ENCODE measurements at regions not wholly inside any gene's neighbourhood (a gene's known extent, or its start where the extent isn't known, plus 50 kb on each side); places are given as distances from the start of the nearest gene placed in this dataset.

- TF ChIP-seq AR (CRISPR knock-in tag; IDR thresholded peaks at IDR 0.05): no peak
- no peak for TF ChIP-seq ATF1 (CRISPR knock-in tag; IDR thresholded peaks at IDR 0.05)
- TF ChIP-seq KAT7 (CRISPR knock-in tag; IDR thresholded peaks at IDR 0.05; ENCODE audit: borderline replicate concordance): no peak
- no peak for TF ChIP-seq MXD4 (CRISPR knock-in tag; IDR thresholded peaks at IDR 0.05; ENCODE audit: borderline replicate concordance)
- TF ChIP-seq ZSCAN18 (CRISPR knock-in tag; IDR thresholded peaks at IDR 0.05): no peak
- no peak for TF ChIP-seq GABPB1 (CRISPR knock-in tag; IDR thresholded peaks at IDR 0.05)
- no peak for TF ChIP-seq NR2C2 (CRISPR knock-in tag; IDR thresholded peaks at IDR 0.05)
- no peak for TF ChIP-seq AFF4 (CRISPR knock-in tag; IDR thresholded peaks at IDR 0.05; ENCODE audit: borderline replicate concordance)
- TF ChIP-seq RORB (CRISPR knock-in tag; IDR thresholded peaks at IDR 0.05): no peak
- no peak for TF ChIP-seq RELA (CRISPR knock-in tag; IDR thresholded peaks at IDR 0.05; ENCODE audit: borderline replicate concordance)
- no peak for TF ChIP-seq SMAD4 (CRISPR knock-in tag; IDR thresholded peaks at IDR 0.05)
- TF ChIP-seq NFYB (CRISPR knock-in tag; conservative IDR thresholded peaks at IDR 0.05; ENCODE audit: low read depth): no peak
- no peak for TF ChIP-seq FOXP1 (CRISPR knock-in tag; IDR thresholded peaks at IDR 0.05; ENCODE audit: borderline replicate concordance)
These were observed 448.0 kb upstream of the NECTIN3 start (continued) for GRCh38 chr3:110623571-110623970.

GRCh38 chr3:110624576-110624975 is 447.0 kb upstream of the NECTIN3 start:
- CTCF ChIA-PET: no interaction called here
- no peak overlapping the region for H3K27ac Mint-ChIP-seq
- ATAC-seq (no peak), DNase-seq (ENCODE audit: low spot score) (no peak)
- no peak overlapping the region for H3K4me3 Mint-ChIP-seq
- H3K4me1 Mint-ChIP-seq: peaks cover 13% of the 10 kb centered on the region
- H3K27me3 Mint-ChIP-seq (ENCODE audit: low read depth): no peaks in the 10 kb centered on the region
- H3K36me3 Mint-ChIP-seq: no peaks in the 10 kb centered on the region
- POLR2A ChIA-PET: no interaction called here
- peaks cover 7% of the 10 kb centered on the region for H3K9me3 Mint-ChIP-seq
- TF ChIP-seq KAT7 (CRISPR knock-in tag; IDR thresholded peaks at IDR 0.05; ENCODE audit: borderline replicate concordance): no peak
- TF ChIP-seq CBFB (CRISPR knock-in tag; IDR thresholded peaks at IDR 0.05; ENCODE audit: low read depth): no peak
- TF ChIP-seq PRDM15 (CRISPR knock-in tag; IDR thresholded peaks at IDR 0.05): no peak
- no peak for TF ChIP-seq PRRX2 (CRISPR knock-in tag; IDR thresholded peaks at IDR 0.05)
- TF ChIP-seq MXD4 (CRISPR knock-in tag; IDR thresholded peaks at IDR 0.05; ENCODE audit: borderline replicate concordance): no peak
- TF ChIP-seq ZNF121 (CRISPR knock-in tag; IDR thresholded peaks at IDR 0.05): no peak
- TF ChIP-seq ATF6 (CRISPR knock-in tag; IDR thresholded peaks at IDR 0.05): no peak
- no peak for TF ChIP-seq ZNF532 (CRISPR knock-in tag; IDR thresholded peaks at IDR 0.05; ENCODE audit: borderline replicate concordance)
- no peak for TF ChIP-seq ZNF671 (CRISPR knock-in tag; IDR thresholded peaks at IDR 0.05)

Measured in WTC11 (cell line).